ENCODE measurements at regions not wholly inside any gene's neighbourhood (a gene's known extent, or its start where the extent isn't known, plus 50 kb on each side); places are given as distances from the start of the nearest gene placed in this dataset.

GRCh38 chr20:63056236-63057170 lies 49.7 kb upstream of the BHLHE23 start:
- DNase-seq (ENCODE audit: low read depth) = peak; percentile 9

All from iris pigment epithelial cell (primary cell).